HepG2 (cell line): ENCODE measurements at regions not wholly inside any gene's neighbourhood (a gene's known extent, or its start where the extent isn't known, plus 50 kb on each side); places are given as distances from the start of the nearest gene placed in this dataset.

Experiments used
- ATF3 ChIP-seq: sonication (generic); formaldehyde crosslinking; IDR thresholded peaks from 2 replicates; pipeline ENCODE4 v1.4.0; 2020; ENCODE audit warnings: missing genetic modification reagents
- BCLAF1 ChIP-seq: fragments of 450-650 bp; IDR thresholded peaks from 2 replicates; pipeline ENCODE4 v1.6.1; 2017; ENCODE audit warnings: mild to moderate bottlenecking
- BRF2 ChIP-seq: sonication (generic); formaldehyde crosslinking; IDR thresholded peaks from 2 replicates; pipeline ENCODE4 v1.8.1; 2022; ENCODE audit warnings: mild to moderate bottlenecking, missing genetic modification reagents
- EZH2 ChIP-seq: conservative IDR thresholded peaks from 2 replicates; pipeline ENCODE4 v1.6.1; 2012; ENCODE audit warnings: mild to moderate bottlenecking, low read depth, low read length, moderate library complexity
- GFI1 ChIP-seq: sonication (generic); formaldehyde crosslinking; IDR thresholded peaks from 2 replicates; pipeline ENCODE4 v1.5.0; 2020; ENCODE audit warnings: missing genetic modification reagents, mild to moderate bottlenecking, borderline replicate concordance
- HNRNPL ChIP-seq: fragments of 200-400 bp; formaldehyde crosslinking; IDR thresholded peaks from 2 replicates; pipeline ENCODE4 v1.6.1; 2017; ENCODE audit warnings: mild to moderate bottlenecking, low read depth, low read length
- ISX ChIP-seq: sonication (generic); formaldehyde crosslinking; conservative IDR thresholded peaks from 2 replicates; pipeline ENCODE4 v1.5.0; 2020; ENCODE audit warnings: missing genetic modification reagents
- KLF9 ChIP-seq: IDR thresholded peaks from 2 replicates; pipeline ENCODE4 v1.6.1; 2016; ENCODE audit warnings: low read depth
- NR1H2 ChIP-seq: sonication (generic); formaldehyde crosslinking; IDR thresholded peaks from 2 replicates; pipeline ENCODE4 v1.8.1; 2022; ENCODE audit warnings: low read depth, missing genetic modification reagents, borderline replicate concordance
- NR2C2 ChIP-seq: sonication (generic); formaldehyde crosslinking; IDR thresholded peaks from 2 replicates; pipeline ENCODE4 v1.4.0; 2020; ENCODE audit warnings: missing genetic modification reagents, mild to moderate bottlenecking, moderate library complexity, borderline replicate concordance
- NR2F6 ChIP-seq, 2 experiments: IDR thresholded peaks; 2 replicates each; pipeline ENCODE4 v1.6.1; 2016; ENCODE audit warnings: antibody characterized with exemption in 1 of 2, mild to moderate bottlenecking in 1 of 2
- RERE ChIP-seq: IDR thresholded peaks from 2 replicates; pipeline ENCODE4 v1.6.1; 2016; ENCODE audit warnings: low read depth, missing genetic modification reagents, missing compliant biosample characterization
- REXO4 ChIP-seq: sonication (generic); formaldehyde crosslinking; IDR thresholded peaks from 2 replicates; pipeline ENCODE4 v1.8.0; 2022; ENCODE audit warnings: missing genetic modification reagents, mild to moderate bottlenecking, borderline replicate concordance
- RORA ChIP-seq: sonication (generic); formaldehyde crosslinking; IDR thresholded peaks from 2 replicates; pipeline ENCODE4 v1.5.0; 2020; ENCODE audit warnings: mild to moderate bottlenecking, missing genetic modification reagents, moderate library complexity
- SIN3A ChIP-seq: IDR thresholded peaks from 2 replicates; pipeline ENCODE4 v1.6.1; 2011; ENCODE audit warnings: low read depth, mild to moderate bottlenecking, control low read depth, low read length, borderline replicate concordance
- ZBTB7A ChIP-seq: sonication (generic); formaldehyde crosslinking; IDR thresholded peaks from 2 replicates; pipeline ENCODE4 v1.8.0; 2022; ENCODE audit warnings: mild to moderate bottlenecking, missing genetic modification reagents
- ZFP62 ChIP-seq: sonication (generic); formaldehyde crosslinking; IDR thresholded peaks from 2 replicates; pipeline ENCODE4 v1.4.0; 2020; ENCODE audit warnings: missing genetic modification reagents
- ZNF563 ChIP-seq: sonication (generic); formaldehyde crosslinking; IDR thresholded peaks from 2 replicates; pipeline ENCODE4 v1.8.0; 2022; ENCODE audit warnings: mild to moderate bottlenecking, moderate library complexity, missing genetic modification reagents
- ZNF569 ChIP-seq: sonication (generic); formaldehyde crosslinking; IDR thresholded peaks from 2 replicates; pipeline ENCODE4 v1.5.0; 2020; ENCODE audit warnings: mild to moderate bottlenecking, missing genetic modification reagents, moderate library complexity, borderline replicate concordance
- ZNF7 ChIP-seq: IDR thresholded peaks from 2 replicates; pipeline ENCODE4 v1.6.1; 2016; ENCODE audit warnings: missing biosample characterization, missing genetic modification reagents
- ZNF724P ChIP-seq: sonication (generic); formaldehyde crosslinking; IDR thresholded peaks from 2 replicates; pipeline ENCODE4 v1.8.0; 2022; ENCODE audit warnings: missing genetic modification reagents, borderline replicate concordance

GRCh38 chr2:12456293-12457106 lies 260.2 kb upstream of the TRIB2 start (continued):
- TF ChIP-seq ISX (CRISPR knock-in tag) (no peak), ZNF563 (CRISPR knock-in tag) (no peak), BCLAF1 (no peak), GFI1 (CRISPR knock-in tag) (no peak; the same call in 1 of the 2 replicates), SIN3A (no peak), EZH2 (no peak), NR2F6 (IDR thresholded peaks at IDR 0.05) (peak; percentile 56), NR2F6 (CRISPR knock-in tag; IDR thresholded peaks at IDR 0.05) (peak; percentile 53), ZNF724P (no peak), NR2C2 (CRISPR knock-in tag) (peak; percentile 65; the same call in 1 of the 2 replicates), NR1H2 (CRISPR knock-in tag) (no peak), ZNF569 (CRISPR knock-in tag) (no peak), BRF2 (CRISPR knock-in tag) (no peak), RERE (peak; percentile 83), ZNF7 (CRISPR knock-in tag) (no peak; the same call in 1 of the 2 replicates), KLF9 (CRISPR knock-in tag) (peak; percentile 66; the same call in 1 of the 2 replicates), ZBTB7A (CRISPR knock-in tag) (no peak), HNRNPL (no peak), REXO4 (no peak), ZFP62 (CRISPR knock-in tag) (no peak), ATF3 (CRISPR knock-in tag) (peak; percentile 90), RORA (no peak)
